A172 (cell line): ENCODE measurements at regions not wholly inside any gene's neighbourhood (a gene's known extent, or its start where the extent isn't known, plus 50 kb on each side); places are given as distances from the start of the nearest gene placed in this dataset.
A peak's percentile ranks its signal among the peaks of the same experiment; 100 is the strongest.

Source experiments
- DNase-seq: peaks from one replicate; pipeline ENCODE4 v3.0.0-alpha.2; 2015; ENCODE audit warnings: low spot score

DNA sequence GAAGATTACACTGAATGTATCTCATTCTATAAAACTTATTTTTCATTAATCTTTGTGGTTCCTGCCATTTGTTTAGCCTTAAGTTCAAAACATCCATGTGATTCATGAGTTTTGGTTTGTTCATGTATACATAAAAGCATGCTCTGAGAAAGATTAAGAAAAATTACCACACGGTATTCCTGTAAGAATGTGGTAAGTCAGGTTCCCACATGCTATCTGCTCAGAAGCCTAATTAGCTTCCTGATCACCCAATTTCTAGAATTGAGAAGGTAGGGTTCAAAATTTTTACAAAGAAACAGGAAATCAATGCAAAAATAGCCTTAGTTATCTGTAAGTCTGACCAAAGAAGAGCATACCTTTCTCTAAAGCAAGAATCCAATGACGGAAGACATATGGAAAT lies 241.6 kb upstream of the VRK2 start:
- DNase-seq, result no peak

DNA sequence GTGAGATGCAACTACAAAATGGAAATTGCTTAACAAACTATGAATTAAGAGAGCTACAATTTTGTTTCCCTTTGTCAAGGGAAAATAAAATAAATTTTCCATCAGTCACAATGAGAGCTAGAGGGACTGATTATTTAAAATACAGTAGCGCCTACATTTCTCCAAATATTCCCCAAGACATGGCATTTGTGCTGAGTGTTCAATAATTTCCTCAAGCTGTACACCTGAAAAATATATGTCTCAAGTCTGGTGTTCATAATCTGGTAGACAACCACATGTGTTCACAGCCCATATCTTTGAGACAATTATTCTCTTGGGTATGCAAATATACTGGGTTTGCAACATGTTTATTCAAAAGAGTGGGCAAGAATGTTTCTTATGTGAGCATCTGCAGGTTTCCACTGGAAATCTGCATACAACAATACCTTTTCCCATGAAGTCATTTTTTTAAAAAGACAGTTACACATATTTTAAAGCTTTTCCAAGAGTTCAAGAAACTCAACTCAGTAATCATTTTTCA lies 240.1 kb upstream of the VRK2 start:
- no peak for DNase-seq

DNA sequence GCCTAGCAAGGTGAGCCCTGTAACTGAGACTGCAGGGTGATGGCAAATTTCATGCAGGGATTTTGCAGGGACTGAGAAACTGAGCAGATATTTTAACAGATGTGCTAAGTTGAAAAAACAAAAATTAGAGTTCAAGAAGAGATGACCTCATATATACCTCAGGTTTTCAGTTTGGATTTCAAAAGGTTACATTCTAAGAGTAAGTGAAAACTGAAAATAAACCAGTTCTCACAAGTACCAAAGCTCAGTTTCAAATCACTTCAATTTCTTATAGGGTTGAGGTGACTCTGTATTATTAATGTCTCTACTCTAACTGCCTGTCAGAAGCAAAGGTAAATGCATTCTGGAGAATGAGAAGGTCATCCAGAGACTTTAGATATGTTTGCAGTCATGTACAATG lies 237.4 kb upstream of the VRK2 start:
- no peak for DNase-seq

DNA sequence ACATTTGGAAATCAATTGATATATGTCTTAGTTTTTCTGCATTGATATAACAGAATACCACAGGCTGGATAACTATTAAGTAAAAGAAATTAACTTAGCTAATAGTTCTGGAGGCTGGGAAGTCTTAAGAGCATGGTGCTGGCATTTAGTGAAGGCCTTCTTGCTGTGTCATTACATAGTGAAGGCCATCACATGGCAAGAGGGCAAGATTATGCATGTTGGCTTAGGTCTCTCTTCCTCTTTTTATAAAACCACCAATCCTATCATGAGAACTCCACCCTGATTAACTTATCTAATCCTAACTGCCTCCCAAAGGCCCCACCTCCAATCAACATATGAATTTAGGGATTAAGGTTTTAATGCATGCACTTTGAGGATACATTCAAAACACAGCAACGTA lies 225.5 kb upstream of the VRK2 start:
- no peak for DNase-seq

DNA sequence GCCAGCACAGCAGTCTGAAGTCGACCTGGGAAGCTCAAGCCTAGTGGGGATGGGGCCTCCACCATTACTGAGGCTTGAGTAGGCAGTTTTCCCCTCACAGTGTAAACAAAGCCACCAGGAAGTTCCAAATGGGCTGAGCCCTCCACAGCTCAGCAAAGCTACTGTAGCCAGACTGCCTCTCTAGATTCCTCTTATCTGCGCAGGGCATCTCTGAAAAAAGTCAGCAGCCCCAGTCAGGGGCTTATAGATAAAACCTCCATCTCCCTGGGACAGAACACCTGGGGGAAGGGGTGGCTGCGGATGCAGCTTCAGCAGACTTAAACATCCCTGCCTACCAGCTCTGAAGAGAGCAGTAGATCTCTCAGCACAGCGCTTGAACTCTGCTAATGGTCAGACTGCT lies 218.4 kb upstream of the VRK2 start:
- DNase-seq, result no peak

DNA sequence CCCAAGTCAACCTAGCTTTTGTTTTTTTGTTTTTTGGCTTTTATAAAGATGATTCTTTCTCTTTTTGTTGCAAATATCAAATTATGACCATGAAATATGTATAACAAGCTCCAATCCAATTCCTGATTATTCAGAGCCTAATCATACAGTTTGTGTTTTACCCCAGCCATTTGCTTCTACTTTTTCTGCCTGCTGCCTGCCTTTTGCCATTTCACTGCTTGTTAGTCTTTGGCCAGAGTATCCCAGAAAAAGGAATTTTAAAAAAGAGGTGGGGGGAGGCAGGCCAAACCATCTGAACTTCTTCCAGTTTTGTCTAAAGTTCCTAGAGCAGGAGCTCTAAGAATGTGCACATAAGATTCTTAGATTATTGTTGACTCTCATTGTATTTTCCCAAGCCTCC lies 211.9 kb upstream of the VRK2 start:
- DNase-seq, result no peak

DNA sequence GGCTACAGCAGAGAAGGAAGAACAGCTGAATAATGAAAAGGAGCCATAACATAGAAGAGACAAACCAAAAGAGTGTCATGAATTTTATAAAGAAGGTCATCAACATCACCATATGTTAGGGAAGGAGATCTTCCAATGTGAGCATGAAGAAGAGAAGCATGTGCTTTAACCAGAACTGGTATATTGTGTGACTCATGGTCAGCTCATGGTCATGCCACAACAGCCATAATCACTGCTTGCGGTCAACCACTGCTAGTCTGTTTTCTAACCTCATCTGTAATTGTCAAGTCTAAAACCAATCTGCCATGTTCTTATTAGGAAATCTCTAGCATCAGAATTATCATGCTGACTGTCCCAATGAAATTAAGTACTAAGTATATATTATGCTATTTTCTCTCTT lies 204.1 kb upstream of the VRK2 start:
- peak; percentile 53 for DNase-seq

DNA sequence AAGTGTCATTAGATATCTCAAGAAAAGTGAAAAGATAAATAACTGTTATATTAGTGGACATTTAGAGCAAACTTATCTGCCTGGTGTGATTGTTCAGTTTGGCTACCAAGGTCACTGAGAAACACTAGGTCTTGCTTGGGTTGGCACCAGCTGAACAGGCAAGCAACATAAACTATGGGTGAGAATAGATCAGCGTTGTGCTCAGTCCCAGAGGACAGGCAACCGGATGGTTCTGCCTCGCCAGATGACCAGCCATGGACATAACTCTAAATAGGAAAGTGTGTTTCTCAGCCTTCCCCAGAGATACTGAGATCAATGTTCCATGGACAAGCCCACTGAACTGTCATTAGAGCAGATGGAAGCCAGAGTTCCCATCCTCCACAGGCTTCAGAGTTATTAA lies 203.4 kb upstream of the VRK2 start:
- no peak for DNase-seq

DNA sequence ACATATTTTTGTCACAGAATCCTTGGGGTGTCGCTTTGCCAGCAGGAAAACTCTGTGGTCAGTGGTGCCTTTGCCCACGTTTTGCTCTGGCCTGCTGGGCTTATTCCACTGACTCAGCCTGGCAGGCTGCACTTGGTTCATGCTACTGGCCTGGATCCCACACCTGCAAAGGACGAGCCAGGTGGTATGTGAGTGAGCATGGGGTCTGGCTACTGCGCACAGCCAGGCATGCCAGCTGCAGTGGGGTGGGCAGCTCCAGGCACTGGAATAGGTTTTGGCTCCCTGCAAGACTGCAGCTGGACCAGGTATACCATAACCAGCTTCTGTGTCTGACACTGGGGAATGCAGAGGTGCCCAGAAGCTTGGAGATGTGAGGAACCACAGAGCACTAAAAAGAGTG lies 197.9 kb upstream of the VRK2 start:
- no peak for DNase-seq

DNA sequence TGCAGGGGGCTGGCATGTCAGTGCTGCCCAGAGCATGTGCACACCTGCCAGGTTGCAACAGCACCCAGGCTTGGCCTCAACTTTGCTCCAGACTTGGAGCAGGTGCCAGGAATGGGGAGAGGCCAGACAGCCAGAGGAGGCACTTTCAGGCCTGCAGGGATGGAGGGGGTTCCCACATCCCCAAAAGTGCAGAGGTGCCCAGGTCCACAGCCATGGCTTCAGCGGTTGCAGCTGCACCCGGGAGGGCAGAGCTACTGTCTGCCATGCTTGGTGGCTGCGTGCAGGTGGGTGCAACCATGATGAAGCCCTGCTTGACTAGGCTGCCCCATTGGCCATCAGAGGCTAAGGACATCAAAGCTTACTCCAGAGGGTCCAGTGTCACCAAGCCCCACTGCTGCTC lies 196.8 kb upstream of the VRK2 start:
- no peak for DNase-seq

DNA sequence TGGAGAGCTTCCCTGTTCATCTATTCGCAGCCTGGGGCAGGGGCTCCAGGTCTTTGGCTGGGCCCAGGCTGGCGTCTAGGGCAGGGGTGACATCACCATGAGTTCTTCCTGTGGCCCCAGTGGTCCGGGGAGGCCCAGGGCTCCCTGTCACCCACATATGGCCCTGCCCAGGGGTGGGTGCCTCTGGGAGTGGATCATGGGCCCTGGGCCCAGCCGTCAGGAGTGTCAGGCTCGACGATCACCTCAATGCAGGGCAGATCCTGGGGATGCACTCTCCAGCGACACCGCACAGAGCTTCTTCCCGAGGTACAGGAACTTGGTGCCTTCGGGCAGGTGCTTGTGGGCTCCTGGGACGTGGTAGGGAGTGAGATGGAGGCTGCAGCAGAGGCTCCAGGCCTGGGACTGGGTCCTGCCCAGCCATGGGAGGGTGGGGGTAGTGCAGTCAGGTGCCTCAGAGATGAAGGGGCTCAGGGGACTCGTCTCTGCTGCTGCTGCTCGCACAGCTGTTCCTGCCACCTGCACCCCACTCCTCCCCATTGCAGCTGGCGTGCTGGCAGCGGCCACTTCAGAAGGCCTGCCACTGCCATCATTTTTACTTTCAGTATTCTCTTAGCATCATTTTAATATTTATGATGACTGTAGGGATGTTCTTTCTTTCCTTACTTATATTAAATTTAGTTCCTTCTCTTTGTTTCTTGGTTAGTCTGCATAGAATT lies 196.0 kb upstream of the VRK2 start:
- no peak for DNase-seq

DNA sequence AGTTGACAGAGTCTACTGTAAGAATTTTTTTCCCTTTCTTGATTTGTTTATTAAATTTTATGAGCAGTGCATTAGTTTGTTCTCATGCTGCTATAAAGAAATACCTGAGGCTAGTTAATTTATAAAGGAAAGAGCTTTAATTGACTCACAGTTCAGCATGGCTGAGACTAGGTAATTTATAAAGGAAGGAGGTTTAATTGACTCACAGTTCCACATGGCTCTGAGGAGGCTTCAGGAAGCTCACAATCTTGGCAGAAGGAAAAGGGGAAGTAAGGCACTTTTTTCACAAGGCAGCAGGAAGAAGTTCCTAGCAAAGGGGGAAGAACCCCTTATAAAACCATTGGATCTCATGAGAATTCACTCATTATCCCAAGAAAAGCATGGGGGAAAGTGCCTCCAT lies 191.4 kb upstream of the VRK2 start:
- DNase-seq, result no peak

DNA sequence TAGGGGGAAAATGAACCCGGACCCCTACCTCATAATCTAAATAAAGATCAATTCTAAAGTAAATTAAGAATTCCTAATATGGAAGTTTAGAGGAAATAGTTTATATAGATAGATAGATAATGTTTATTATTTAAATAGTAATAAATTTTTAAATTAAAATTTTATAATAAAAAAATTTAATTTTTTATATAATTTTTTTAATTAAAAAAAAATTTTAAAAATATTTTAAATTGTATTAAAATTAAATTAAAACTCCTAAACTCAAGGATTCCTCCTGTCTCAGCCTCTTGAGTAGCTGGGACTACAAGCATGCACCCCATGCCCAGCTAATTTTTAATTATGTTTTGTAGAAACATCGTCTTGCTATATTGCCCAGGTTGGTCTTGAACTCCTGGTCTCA lies 186.9 kb upstream of the VRK2 start:
- no peak for DNase-seq

DNA sequence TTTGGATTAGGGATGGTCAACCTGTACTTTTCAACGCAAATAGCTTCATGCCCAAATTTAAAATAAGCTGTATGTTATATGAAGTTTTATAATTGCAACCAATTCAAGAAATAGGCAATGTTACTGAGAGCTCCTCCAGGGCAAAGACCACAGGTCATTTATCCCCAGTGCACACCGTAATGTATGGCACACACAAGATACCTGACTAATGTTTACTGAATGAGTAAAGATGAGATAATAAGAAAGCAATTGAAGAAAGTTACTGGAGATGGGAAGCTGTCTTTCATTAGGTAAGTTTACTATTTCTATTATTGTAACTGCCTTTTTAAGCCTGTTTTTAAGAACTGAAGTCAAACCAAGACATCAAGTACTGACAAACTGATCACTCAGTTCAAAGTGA lies 184.5 kb upstream of the VRK2 start:
- no peak for DNase-seq

DNA sequence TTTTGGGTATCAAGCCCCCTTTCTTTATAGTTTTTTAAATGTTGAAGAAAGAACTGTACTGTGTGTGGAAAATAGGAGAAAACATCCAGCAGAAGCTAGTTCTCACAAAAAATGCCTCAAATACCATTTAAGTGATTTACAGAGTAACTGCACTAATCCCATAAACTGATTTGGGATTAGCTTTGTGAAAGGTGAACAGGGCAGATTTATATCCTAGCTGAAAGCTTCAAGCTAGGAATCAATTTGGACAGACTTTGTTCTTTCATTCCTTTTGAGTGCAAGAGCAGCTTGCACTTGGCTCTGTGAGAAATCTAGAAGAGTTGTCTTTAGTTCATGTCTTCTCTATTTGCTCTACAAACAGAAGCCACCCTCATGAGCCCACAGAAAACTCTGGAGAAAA lies 183.9 kb upstream of the VRK2 start:
- no peak for DNase-seq

DNA sequence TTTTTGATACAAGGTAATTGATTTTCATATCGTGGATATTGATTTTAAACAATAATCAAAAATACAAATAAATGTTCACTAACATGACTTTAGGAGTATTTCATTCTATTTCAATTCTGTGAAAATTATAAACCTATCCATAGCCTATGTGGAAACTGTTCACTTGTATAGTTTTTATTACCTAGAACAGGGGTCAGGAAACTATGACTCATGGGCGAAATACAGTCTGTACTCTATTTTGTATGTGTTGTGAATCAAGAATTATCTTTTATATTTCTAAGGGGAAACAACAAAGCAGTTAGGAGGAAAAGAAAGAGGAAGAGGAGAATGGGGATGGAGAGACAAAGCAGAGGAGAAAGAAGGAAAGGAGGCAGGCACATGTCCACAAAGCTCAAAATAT lies 181.7 kb upstream of the VRK2 start:
- no peak for DNase-seq

DNA sequence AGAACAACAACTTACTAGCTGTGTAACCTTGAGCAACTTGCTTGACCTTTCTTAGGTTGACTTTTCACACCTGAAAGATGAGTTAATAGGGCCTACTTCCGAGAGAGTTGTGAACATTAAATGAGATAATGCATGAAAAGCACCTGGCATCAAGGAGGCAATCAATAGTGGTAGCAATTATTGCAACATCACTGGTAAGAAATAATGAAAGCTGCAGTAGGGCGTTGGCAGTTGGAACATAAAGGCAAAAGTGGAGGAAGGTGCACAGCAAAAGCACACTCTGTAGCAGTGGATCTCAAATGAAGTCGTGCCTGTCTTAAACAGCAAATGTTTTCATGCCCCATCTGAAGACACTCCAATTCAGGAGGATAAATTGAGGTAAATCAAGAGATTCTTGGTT lies 178.9 kb upstream of the VRK2 start:
- DNase-seq, result no peak

DNA sequence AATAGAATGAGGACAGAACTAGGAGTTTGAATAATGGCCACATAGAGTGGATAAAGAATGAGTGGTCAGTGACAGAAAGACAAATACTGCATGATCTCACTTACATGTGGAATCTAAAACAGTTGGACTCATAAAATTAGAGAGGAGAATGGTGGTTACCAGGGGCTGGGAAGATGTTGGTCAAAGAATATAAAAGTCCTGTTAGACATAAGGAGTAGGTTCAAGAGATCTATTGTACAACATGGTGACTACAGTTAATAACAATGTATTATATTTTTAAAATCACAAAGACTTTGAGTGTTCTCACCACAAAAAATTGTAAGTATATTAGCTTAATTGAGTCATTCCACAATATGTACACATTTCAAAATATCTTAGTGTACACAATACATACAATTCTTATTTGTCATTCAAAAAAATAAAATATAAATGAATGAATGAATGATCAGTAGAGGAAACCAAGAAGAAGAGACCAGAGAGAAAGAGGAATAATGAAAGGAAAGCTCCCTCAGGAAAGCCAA lies 177.9 kb upstream of the VRK2 start:
- no peak for DNase-seq

DNA sequence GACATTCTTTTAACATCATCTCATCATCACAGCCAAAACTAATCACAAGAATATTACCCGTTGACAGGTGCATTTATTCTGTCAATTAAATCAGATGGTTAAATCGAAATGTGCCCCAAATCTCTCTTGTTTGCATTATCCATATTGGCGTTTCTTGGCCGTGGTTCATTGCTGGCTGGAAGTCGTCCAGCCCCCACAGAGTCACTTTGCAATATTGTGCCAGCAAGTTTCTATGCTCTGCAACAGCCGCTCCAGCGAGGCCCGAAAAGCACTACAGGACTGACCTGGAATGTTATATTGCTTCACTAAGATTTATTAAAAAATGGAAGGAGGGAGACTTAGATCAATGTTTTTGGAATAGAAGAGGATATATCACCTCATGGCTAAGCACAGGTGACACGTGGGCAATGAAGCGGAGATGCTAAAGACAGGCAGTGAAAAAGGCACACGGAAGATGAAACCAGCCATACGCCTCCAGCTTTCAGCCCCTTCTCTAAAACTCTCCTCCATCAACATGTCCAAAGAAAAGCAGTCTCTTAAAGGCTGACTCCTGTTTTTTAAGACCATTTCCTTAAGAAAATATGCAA lies 176.8 kb upstream of the VRK2 start:
- DNase-seq, result no peak

DNA sequence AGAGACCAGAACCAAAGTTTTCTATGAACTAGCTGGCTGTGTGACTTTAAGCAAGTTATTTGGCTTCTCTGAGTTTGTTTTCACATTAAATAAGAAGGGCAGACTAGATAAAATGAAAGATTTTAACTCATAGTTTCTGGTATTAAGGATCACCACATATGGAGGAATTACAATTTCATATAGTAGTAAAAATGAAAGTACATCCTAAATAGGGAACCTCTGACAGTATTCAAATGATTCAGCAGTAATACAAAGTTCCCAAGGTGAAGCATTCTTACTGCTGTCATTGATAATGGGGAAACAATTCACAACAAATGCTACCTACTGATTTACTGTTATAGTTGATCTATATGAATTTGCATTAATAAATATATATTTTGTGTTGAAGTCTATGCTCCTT lies 170.3 kb upstream of the VRK2 start:
- DNase-seq, result no peak

DNA sequence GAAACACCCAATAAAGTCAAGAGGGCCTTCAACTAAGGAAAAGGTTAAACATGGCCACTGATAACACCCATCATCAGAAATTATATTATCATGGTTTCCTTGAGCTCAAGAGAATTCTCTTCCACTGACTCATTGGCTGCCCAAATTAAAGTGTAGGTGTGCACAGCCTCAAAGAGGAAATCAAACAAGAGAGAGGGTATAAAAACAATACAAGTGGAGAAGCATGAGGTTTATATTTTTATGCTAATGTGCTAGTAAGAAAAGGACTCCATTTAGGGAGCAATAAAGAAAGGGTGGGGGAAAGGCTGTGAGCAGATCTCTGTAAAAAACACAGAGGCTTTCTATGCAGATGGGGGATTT lies 168.8 kb upstream of the VRK2 start:
- DNase-seq, result no peak

DNA sequence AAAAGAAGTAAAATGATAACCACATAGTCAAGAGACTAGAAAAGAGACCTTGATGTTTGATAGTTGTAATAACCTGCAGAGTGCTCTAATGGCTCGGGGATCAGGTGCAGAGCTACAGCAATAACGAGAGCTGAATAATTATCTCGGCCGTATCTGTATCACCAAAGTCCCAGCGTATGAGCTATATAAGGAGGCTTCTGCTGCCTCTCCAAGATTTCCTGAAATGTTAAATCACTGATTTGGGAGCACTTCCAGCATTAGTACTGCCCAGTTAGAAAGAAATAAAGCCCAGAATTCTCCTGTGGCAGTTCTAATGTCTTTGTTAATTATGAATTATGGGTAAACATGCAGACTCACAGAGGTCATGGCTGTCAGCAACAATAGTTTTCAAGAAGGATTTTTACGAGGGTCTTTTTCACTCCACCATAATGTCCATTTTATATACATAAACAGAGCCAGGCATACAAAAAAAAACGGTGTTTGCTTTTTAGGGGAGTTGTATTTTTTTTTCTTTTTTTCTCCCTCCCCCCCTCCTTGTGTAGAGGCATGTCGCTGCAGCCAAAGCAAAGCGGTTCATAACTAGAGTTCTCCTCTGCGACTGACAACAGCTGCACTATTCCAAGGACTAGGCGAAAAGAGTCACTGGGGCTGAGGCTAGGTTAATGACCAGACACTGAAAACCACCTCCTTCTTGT lies 168.3 kb upstream of the VRK2 start:
- DNase-seq, result no peak

DNA sequence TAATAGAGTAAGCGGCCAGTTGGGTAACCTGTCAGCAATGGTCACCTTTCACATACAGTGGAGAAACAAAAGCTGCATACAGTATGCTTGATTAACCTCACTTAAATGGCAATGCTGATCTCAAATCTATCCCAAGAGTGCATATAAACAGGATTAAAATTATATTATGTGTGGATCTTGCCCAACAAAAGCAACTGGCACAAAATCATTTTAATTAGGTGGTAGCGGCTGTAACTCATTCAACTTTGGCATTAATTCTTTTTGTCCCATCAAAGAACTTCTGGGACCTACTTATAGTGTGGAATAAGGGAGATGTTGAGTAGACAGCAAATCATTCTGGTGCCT lies 167.8 kb upstream of the VRK2 start:
- DNase-seq, result no peak
